ENCODE measurements at regions not wholly inside any gene's neighbourhood (a gene's known extent, or its start where the extent isn't known, plus 50 kb on each side); places are given as distances from the start of the nearest gene placed in this dataset.

GRCh38 chr3:72386327-72387000, 461.8 kb downstream of the SHQ1 start:
- Histone ChIP-seq H3K27me3 (ENCODE audit: control insufficient read depth in 3 of 3, insufficient read depth in 3 of 3, low read depth in 1 of 3, low read length in 3 of 3) (no peaks in the 10 kb centered on the region), H3K4me3 (ENCODE audit: low read length in 2 of 2) (no peak overlapping the region), H3K79me1 (ENCODE audit: low read depth, low read length) (peaks cover 4% of the 10 kb centered on the region), H3K4me1 (ENCODE audit: control insufficient read depth in 2 of 2, insufficient read depth in 1 of 2, low read depth in 1 of 2, low read length in 2 of 2) (peaks cover 0 to 4% of the 10 kb centered on the region in 2 donors), H4K91ac (ENCODE audit: low read depth, low read length, poor library complexity) (no peak overlapping the region), H2AFZ (ENCODE audit: low read length) (no peak overlapping the region), H3K18ac (ENCODE audit: low read length) (no peak overlapping the region), H2BK15ac (ENCODE audit: low read length) (no peak overlapping the region), H3K27ac (replicated peaks; ENCODE audit: low read length) (no peak overlapping the region), H3K23ac (ENCODE audit: low read depth, low read length, poor library complexity) (no peak overlapping the region), H3K4me2 (ENCODE audit: insufficient read depth, low read length, poor library complexity, severe bottlenecking) (no peak overlapping the region), H3K9me3 (replicated peaks in 1 of 2; ENCODE audit: control insufficient read depth in 2 of 2, insufficient read depth in 1 of 2, low read depth in 1 of 2, low read length in 2 of 2) (no peaks in the 10 kb centered on the region), H3K36me3 (replicated peaks in 1 of 2; ENCODE audit: control insufficient read depth in 2 of 2, insufficient read depth in 2 of 2, low read length in 2 of 2) (no peaks in the 10 kb centered on the region), H4K8ac (ENCODE audit: low read depth, low read length) (no peak overlapping the region), H2AK5ac (ENCODE audit: low read depth, low read length) (no peak overlapping the region), H3K9ac (ENCODE audit: low read depth, low read length, poor library complexity) (no peak overlapping the region), H2BK5ac (ENCODE audit: low read length) (no peak overlapping the region), H3K4ac (ENCODE audit: low read length) (no peak overlapping the region), H2BK12ac (ENCODE audit: low read length) (no peak overlapping the region), H2BK120ac (ENCODE audit: low read depth, low read length) (no peak overlapping the region), H3K14ac (ENCODE audit: low read length) (no peak overlapping the region)
- no CpG with 5 or more reads among the region's 6 CpGs for WGBS, 2 donors (ENCODE audit: extremely low coverage in 2 of 2, insufficient read length in 2 of 2, insufficient replicate concordance in 1 of 2)
- no peak for DNase-seq (ENCODE audit: low spot score)

GRCh38 chr3:72385167-72385566, 463.1 kb downstream of the SHQ1 start:
- Histone ChIP-seq H2BK15ac (ENCODE audit: low read length) (no peak overlapping the region), H3K18ac (ENCODE audit: low read length) (no peak overlapping the region), H4K8ac (ENCODE audit: low read depth, low read length) (no peak overlapping the region), H3K14ac (ENCODE audit: low read length) (no peak overlapping the region), H2BK120ac (ENCODE audit: low read depth, low read length) (no peak overlapping the region), H3K23ac (ENCODE audit: low read depth, low read length, poor library complexity) (no peak overlapping the region), H3K4me3 (ENCODE audit: low read length in 2 of 2) (no peak overlapping the region), H3K36me3 (replicated peaks in 1 of 2; ENCODE audit: control insufficient read depth in 2 of 2, insufficient read depth in 2 of 2, low read length in 2 of 2) (no peaks in the 10 kb centered on the region), H3K9ac (ENCODE audit: low read depth, low read length, poor library complexity) (no peak overlapping the region), H2AK5ac (ENCODE audit: low read depth, low read length) (no peak overlapping the region), H4K91ac (ENCODE audit: low read depth, low read length, poor library complexity) (no peak overlapping the region), H3K4me1 (ENCODE audit: control insufficient read depth in 2 of 2, insufficient read depth in 1 of 2, low read depth in 1 of 2, low read length in 2 of 2) (peaks cover 2 to 8% of the 10 kb centered on the region in 2 donors), H3K79me1 (ENCODE audit: low read depth, low read length) (peaks cover 4% of the 10 kb centered on the region), H3K4ac (ENCODE audit: low read length) (no peak overlapping the region), H3K9me3 (replicated peaks in 1 of 2; ENCODE audit: control insufficient read depth in 2 of 2, insufficient read depth in 1 of 2, low read depth in 1 of 2, low read length in 2 of 2) (no peaks in the 10 kb centered on the region), H2BK5ac (ENCODE audit: low read length) (no peak overlapping the region), H3K4me2 (ENCODE audit: insufficient read depth, low read length, poor library complexity, severe bottlenecking) (no peak overlapping the region), H3K27ac (replicated peaks; ENCODE audit: low read length) (no peak overlapping the region), H3K27me3 (ENCODE audit: control insufficient read depth in 3 of 3, insufficient read depth in 3 of 3, low read depth in 1 of 3, low read length in 3 of 3) (no peaks in the 10 kb centered on the region), H2BK12ac (ENCODE audit: low read length) (no peak overlapping the region), H2AFZ (ENCODE audit: low read length) (no peak overlapping the region)
- no CpG with 5 or more reads among the region's 3 CpGs for WGBS, 2 donors (ENCODE audit: extremely low coverage in 2 of 2, insufficient read length in 2 of 2, insufficient replicate concordance in 1 of 2)
- no peak for DNase-seq (ENCODE audit: low spot score)

GRCh38 chr3:72384602-72385001, 463.6 kb downstream of the SHQ1 start:
- no CpG with 5 or more reads among the region's 5 CpGs for WGBS, 2 donors (ENCODE audit: extremely low coverage in 2 of 2, insufficient read length in 2 of 2, insufficient replicate concordance in 1 of 2)
- H2AK5ac ChIP-seq (ENCODE audit: low read depth, low read length): no peak overlapping the region
- no peak overlapping the region for H3K14ac ChIP-seq (ENCODE audit: low read length)
- H2AFZ ChIP-seq (ENCODE audit: low read length): no peak overlapping the region
- H2BK5ac ChIP-seq (ENCODE audit: low read length): no peak overlapping the region
- H4K8ac ChIP-seq (ENCODE audit: low read depth, low read length): no peak overlapping the region
- H3K4me1 ChIP-seq (ENCODE audit: control insufficient read depth in 2 of 2, insufficient read depth in 1 of 2, low read depth in 1 of 2, low read length in 2 of 2): peaks cover 8 to 12% of the 10 kb centered on the region in 2 donors
- no peaks in the 10 kb centered on the region for H3K9me3 ChIP-seq (replicated peaks in 1 of 2; ENCODE audit: control insufficient read depth in 2 of 2, insufficient read depth in 1 of 2, low read depth in 1 of 2, low read length in 2 of 2)
- H2BK15ac ChIP-seq (ENCODE audit: low read length): no peak overlapping the region
- no peak overlapping the region for H2BK120ac ChIP-seq (ENCODE audit: low read depth, low read length)
- no peak overlapping the region for H3K9ac ChIP-seq (ENCODE audit: low read depth, low read length, poor library complexity)
- no peak overlapping the region for H3K27ac ChIP-seq (replicated peaks; ENCODE audit: low read length)
- no peaks in the 10 kb centered on the region for H3K36me3 ChIP-seq (replicated peaks in 1 of 2; ENCODE audit: control insufficient read depth in 2 of 2, insufficient read depth in 2 of 2, low read length in 2 of 2)
- DNase-seq (ENCODE audit: low spot score): no peak
- peaks cover 4% of the 10 kb centered on the region for H3K79me1 ChIP-seq (ENCODE audit: low read depth, low read length)
- no peak overlapping the region for H3K4ac ChIP-seq (ENCODE audit: low read length)
- no peak overlapping the region for H3K4me2 ChIP-seq (ENCODE audit: insufficient read depth, low read length, poor library complexity, severe bottlenecking)
- H3K4me3 ChIP-seq (ENCODE audit: low read length in 2 of 2): no peak overlapping the region
- H3K27me3 ChIP-seq (ENCODE audit: control insufficient read depth in 3 of 3, insufficient read depth in 3 of 3, low read depth in 1 of 3, low read length in 3 of 3): no peaks in the 10 kb centered on the region
- H4K91ac ChIP-seq (ENCODE audit: low read depth, low read length, poor library complexity): no peak overlapping the region
- H3K18ac ChIP-seq (ENCODE audit: low read length): no peak overlapping the region
- H3K23ac ChIP-seq (ENCODE audit: low read depth, low read length, poor library complexity): no peak overlapping the region
- no peak overlapping the region for H2BK12ac ChIP-seq (ENCODE audit: low read length)

GRCh38 chr3:72383883-72384282, 464.4 kb downstream of the SHQ1 start:
- Histone ChIP-seq H3K23ac (ENCODE audit: low read depth, low read length, poor library complexity) (no peak overlapping the region), H3K4ac (ENCODE audit: low read length) (no peak overlapping the region), H4K91ac (ENCODE audit: low read depth, low read length, poor library complexity) (no peak overlapping the region), H3K14ac (ENCODE audit: low read length) (no peak overlapping the region), H3K4me2 (ENCODE audit: insufficient read depth, low read length, poor library complexity, severe bottlenecking) (no peak overlapping the region), H3K27me3 (ENCODE audit: control insufficient read depth in 3 of 3, insufficient read depth in 3 of 3, low read depth in 1 of 3, low read length in 3 of 3) (no peaks in the 10 kb centered on the region), H4K8ac (ENCODE audit: low read depth, low read length) (no peak overlapping the region), H3K18ac (ENCODE audit: low read length) (no peak overlapping the region), H3K4me1 (ENCODE audit: control insufficient read depth in 2 of 2, insufficient read depth in 1 of 2, low read depth in 1 of 2, low read length in 2 of 2) (peaks cover 10 to 12% of the 10 kb centered on the region in 2 donors), H3K9ac (ENCODE audit: low read depth, low read length, poor library complexity) (no peak overlapping the region), H3K36me3 (replicated peaks in 1 of 2; ENCODE audit: control insufficient read depth in 2 of 2, insufficient read depth in 2 of 2, low read length in 2 of 2) (peaks cover under 1 to 3% of the 10 kb centered on the region in 2 donors), H3K9me3 (replicated peaks in 1 of 2; ENCODE audit: control insufficient read depth in 2 of 2, insufficient read depth in 1 of 2, low read depth in 1 of 2, low read length in 2 of 2) (no peaks in the 10 kb centered on the region), H2BK5ac (ENCODE audit: low read length) (no peak overlapping the region), H3K27ac (replicated peaks; ENCODE audit: low read length) (no peak overlapping the region), H3K79me1 (ENCODE audit: low read depth, low read length) (peaks cover 4% of the 10 kb centered on the region), H2AK5ac (ENCODE audit: low read depth, low read length) (no peak overlapping the region), H2BK12ac (ENCODE audit: low read length) (no peak overlapping the region), H2AFZ (ENCODE audit: low read length) (no peak overlapping the region), H3K4me3 (ENCODE audit: low read length in 2 of 2) (no peak overlapping the region), H2BK120ac (ENCODE audit: low read depth, low read length) (no peak overlapping the region), H2BK15ac (ENCODE audit: low read length) (no peak overlapping the region)
- DNase-seq (ENCODE audit: low spot score): no peak
- no CpG with 5 or more reads among the region's 4 CpGs for WGBS, 2 donors (ENCODE audit: extremely low coverage in 2 of 2, insufficient read length in 2 of 2, insufficient replicate concordance in 1 of 2)

All from neuronal stem cell (in vitro differentiated cells).